ENCODE measurements at regions not wholly inside any gene's neighbourhood (a gene's known extent, or its start where the extent isn't known, plus 50 kb on each side); places are given as distances from the start of the nearest gene placed in this dataset.

GRCh38 chr1:9482816-9483572, 56.3 kb upstream of the SLC25A33 start:
- Histone ChIP-seq H3K27me3 (no peaks in the 10 kb centered on the region), H3K4me1 (peaks cover 3% of the 10 kb centered on the region), H3K27ac (no peak overlapping the region), H3K36me3 (no peaks in the 10 kb centered on the region), H3K9me3 (no peaks in the 10 kb centered on the region), H3K4me3 (no peak overlapping the region)
- whole genome bisulfite sequencing = 89% methylated on average over 18 of the region's 19 CpGs
- DNase-seq (ENCODE audit: low spot score in 2 of 2) = no peak
- TF ChIP-seq EP300 (IDR thresholded peaks at IDR 0.05) = no peak
- TF ChIP-seq POLR2A (IDR thresholded peaks at IDR 0.05) = no peak
- TF ChIP-seq POLR2AphosphoS5 (IDR thresholded peaks at IDR 0.05) = no peak
- TF ChIP-seq CTCF (IDR thresholded peaks at IDR 0.05) = no peak

GRCh38 chr1:9486466-9487140, 52.7 kb upstream of the SLC25A33 start:
- Histone ChIP-seq H3K9me3 (no peaks in the 10 kb centered on the region), H3K27ac (no peak overlapping the region), H3K27me3 (no peaks in the 10 kb centered on the region), H3K4me3 (no peak overlapping the region), H3K4me1 (peaks cover 6% of the 10 kb centered on the region), H3K36me3 (no peaks in the 10 kb centered on the region)
- TF ChIP-seq CTCF (IDR thresholded peaks at IDR 0.05) (no peak), EP300 (IDR thresholded peaks at IDR 0.05) (no peak), POLR2AphosphoS5 (IDR thresholded peaks at IDR 0.05) (no peak), POLR2A (IDR thresholded peaks at IDR 0.05) (no peak)
- WGBS = 89% methylated on average over 12 of the region's 12 CpGs
- DNase-seq (ENCODE audit: low spot score in 2 of 2) = no peak

Data from suprapubic skin (tissue), 4 donors.